Suprapubic skin (tissue), 3 donors: ENCODE measurements at regions not wholly inside any gene's neighbourhood (a gene's known extent, or its start where the extent isn't known, plus 50 kb on each side); places are given as distances from the start of the nearest gene placed in this dataset.

Experiments used
- POLR2A ChIP-seq, 2 donors: fragments of 450-650 bp; IDR thresholded peaks; one replicate each; pipeline ENCODE4 v1.6.1; 2017; ENCODE audit warnings: antibody characterized with exemption in 2 of 2, mild to moderate bottlenecking in 2 of 2, moderate library complexity in 2 of 2
- TF ChIP-seq, protein P1 (sequence below), 2 donors: fragments of 200-600 bp in 1 of 2; fragments of 450-650 bp in 1 of 2; sonication (generic) in 1 of 2; IDR thresholded peaks; one replicate each; pipeline ENCODE4 v1.5.1; 2016 to 2019; ENCODE audit warnings: antibody characterized with exemption in 2 of 2, mild to moderate bottlenecking in 1 of 2, moderate library complexity in 1 of 2

DNA sequence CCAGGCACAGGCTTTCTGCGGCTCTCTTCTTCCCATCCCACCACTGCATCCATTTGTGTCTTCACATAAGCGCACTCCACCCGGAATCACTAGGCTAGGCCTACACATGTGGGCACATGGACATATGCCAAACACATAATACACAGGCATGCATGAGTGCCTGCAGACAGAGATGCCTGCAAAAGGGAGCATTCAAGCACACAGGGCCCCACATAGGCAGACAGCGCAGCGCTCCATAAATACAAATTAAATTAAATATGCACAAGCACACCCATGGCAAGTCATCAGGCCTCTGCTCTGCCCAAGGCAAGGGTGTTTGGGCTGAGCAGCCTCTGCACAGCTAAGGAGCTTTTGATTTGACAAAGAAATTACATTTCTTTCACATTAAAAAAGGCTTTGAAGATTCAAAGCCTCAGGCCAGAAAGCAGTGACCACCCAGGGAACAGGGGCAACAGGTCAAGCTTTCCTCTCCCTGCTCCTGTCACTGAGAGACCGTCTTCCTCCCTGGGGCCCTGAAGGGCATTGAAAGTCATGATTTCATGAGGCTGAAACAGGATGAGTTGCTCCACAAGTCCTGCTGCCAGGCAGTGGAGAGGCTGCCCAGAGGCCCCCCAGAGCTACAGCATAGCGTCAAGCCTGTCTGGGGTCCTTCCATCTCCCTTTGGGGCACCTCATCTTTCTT, 134.2 kb upstream of the LRFN2 start:
- no peak for TF ChIP-seq POLR2A (IDR thresholded peaks at IDR 0.05)
- TF ChIP-seq, protein P1, sequence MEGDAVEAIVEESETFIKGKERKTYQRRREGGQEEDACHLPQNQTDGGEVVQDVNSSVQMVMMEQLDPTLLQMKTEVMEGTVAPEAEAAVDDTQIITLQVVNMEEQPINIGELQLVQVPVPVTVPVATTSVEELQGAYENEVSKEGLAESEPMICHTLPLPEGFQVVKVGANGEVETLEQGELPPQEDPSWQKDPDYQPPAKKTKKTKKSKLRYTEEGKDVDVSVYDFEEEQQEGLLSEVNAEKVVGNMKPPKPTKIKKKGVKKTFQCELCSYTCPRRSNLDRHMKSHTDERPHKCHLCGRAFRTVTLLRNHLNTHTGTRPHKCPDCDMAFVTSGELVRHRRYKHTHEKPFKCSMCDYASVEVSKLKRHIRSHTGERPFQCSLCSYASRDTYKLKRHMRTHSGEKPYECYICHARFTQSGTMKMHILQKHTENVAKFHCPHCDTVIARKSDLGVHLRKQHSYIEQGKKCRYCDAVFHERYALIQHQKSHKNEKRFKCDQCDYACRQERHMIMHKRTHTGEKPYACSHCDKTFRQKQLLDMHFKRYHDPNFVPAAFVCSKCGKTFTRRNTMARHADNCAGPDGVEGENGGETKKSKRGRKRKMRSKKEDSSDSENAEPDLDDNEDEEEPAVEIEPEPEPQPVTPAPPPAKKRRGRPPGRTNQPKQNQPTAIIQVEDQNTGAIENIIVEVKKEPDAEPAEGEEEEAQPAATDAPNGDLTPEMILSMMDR (IDR thresholded peaks at IDR 0.05), result no peak
